Stimulated activated CD4-positive, alpha-beta T cell treated with anti-CD3 and anti-CD28 coated beads, TNF-alpha, amount 100 ng/mL, for 48 hours (primary cell): ENCODE measurements at regions not wholly inside any gene's neighbourhood (a gene's known extent, or its start where the extent isn't known, plus 50 kb on each side); places are given as distances from the start of the nearest gene placed in this dataset.
"Not testable (repeated sequence)": the region's sequence is repeated elsewhere in the genome, so short reads cannot be mapped to it uniquely, and the experiment has no call there.

ENCODE experiments used
- DNase-seq, 3 donors: peaks; one replicate each; pipeline ENCODE4 v3.0.0-alpha.2; 2020; ENCODE audit warnings: low read depth in 3 of 3

DNA sequence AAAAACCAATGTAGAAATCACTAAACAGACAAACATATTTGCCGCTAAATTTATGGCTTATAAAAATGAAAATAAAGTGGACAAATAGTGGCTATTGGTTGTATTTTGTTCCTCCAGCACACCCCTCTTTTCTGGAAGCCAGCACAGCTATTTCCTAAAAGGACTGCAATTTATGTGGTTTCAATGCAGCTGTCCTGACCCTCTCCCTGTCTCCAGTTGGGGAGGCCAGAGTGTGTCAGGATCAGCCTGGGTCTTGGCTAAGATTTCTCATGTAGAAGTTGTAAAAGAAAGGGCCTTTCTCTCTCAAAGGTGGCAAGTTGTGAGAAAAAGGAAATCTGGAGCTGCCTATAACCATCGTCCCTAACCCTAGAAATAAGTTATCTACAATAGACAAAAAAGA, 165.6 kb downstream of the ALDH8A1 start:
- DNase-seq: no peak

DNA sequence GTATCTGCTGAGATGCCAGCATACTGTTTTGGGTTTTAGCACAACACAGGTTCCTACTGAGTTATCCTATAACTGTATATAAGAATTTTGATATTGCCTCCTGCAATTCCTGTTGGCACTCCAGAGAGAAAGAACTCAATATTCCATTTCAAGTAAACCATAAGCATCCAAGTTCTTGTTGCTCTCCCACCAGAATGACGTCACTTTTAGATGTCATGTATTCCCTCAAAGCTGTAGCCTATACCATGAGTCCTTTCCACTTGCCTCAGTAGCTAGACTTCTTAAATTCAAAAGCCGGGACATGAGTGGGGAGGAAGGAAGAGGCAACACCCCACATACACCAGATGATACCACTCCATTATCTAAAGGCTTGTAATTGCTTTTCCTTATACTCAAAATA, 171.5 kb downstream of the ALDH8A1 start:
- no peak for DNase-seq

DNA sequence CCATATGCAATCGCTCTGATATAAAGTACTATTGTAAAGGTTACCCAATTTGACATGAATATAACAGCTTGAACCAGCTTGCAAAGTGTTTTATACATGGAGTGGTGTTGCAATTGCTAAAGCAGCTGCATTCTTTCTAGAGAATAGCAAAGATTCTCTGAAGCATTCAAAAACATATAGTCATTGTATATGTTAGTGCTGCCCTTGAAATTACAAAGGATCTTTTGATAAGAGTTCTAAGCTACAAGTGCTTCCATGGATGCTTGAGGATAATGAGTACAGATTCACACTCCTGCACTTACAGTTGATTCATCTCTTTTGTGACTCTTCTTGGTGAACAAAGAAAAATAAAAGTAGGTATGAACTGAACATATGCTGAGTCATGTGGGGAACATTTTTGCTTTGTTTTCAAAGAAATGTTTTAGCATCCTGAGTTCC, 175.7 kb downstream of the ALDH8A1 start:
- DNase-seq: no peak

DNA sequence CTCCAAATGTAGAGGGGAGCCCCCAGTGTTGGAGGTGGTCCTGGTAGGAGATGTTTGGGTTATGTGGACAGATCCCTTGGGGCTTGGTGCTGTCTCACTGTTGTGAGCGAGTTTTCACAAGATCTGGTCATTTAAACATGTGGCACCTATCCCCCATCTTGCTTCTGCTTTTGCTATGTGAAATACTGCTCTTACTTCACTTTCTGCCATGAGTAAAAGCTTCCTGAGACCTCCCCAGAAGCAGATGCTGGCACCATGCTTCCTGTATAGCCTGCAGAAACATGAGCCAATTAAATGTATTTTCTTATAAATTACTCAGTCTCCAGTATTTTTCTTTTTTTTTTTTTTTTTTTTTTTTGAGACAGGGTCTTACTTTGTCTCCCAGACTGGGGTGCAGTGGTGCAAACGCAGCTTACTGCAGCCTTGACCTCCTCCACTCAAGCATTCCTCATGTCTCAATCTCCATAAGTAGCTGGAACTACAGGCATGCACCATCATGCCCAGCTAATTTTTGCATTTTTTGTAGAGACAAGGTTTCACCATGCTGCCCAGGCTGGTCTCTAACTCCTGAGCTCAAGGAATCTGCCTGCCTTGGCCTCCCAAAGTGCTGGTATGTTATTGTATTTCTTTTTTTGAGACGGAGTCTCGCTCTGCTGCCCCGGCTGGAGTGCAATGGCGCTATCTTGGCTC, 177.1 kb downstream of the ALDH8A1 start:
- DNase-seq: no peak

DNA sequence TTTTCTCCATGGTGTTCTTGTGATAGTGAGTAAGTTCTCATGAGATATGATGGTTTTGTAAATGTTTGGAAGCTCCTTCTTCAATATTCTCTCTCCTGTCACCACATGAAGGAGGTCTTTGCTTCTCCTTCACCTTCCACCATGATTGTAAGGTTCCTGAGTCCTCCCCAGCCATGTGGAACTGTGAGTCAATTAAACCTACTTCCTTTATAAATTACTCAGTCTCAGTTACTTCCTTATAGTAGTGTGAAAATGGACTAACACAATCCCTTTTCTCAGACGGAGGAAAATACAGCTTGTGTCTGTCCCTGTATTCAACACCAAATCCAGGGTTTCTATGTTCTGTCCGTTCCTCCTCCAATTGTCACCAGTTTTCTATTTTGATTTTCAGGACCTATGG, 181.0 kb downstream of the ALDH8A1 start:
- no peak for DNase-seq

DNA sequence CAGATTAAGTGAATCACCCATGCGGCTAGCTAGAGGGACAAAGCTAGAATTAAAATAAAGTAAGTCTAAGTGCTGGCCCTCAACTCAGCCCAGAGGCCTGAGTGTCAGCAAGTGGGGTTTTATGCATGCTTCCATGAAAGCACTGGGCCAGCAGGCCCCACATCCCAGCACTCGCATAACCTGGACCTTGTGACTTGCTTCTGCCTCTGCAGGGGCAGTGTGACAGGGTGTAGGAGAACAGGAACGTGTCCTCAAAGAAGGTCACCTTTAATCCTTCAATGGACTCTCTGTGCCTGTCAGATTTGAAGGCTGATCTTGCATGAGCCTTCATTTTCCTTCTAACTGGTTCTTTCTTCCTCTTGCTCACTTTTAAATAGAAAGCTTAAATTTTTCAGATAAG, 183.4 kb downstream of the ALDH8A1 start:
- DNase-seq: no peak

DNA sequence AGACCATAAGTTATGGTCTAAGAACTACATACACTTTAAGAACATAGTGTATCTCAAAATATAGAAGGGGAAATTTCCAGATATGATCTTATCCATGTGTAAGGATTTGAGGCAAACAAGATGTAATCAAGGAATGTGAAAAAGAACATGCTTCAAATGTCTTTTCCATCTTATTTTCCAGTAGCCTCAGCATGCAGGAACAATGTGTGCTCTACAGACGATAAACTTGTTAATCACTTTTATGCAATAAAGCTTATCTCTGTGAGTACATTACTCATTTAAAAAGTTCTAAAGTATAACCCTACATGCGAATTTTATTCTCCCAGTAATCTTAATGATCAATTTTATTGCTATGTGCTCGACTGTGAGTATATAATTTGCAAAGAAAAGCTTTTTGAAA, 185.2 kb downstream of the ALDH8A1 start:
- no peak for DNase-seq

DNA sequence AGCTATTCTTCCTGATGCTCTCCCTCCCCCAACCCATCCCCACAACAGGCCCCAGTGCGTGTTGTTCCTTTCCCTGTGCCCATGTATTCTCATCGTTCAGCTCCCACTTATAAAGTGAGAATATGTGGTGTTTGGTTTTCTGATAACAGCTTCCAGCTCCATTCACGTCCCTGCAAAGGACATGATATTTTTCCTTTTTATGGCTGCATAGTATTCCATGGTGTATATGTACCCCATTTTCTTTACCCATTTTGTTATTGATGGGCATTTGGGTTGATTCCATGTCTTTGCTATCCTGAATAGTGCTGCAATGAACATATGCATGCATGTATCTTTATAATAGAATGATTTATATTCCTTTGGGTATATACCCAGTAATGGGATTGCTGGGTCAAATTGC, 186.3 kb downstream of the ALDH8A1 start:
- DNase-seq: not testable (repeated sequence)

DNA sequence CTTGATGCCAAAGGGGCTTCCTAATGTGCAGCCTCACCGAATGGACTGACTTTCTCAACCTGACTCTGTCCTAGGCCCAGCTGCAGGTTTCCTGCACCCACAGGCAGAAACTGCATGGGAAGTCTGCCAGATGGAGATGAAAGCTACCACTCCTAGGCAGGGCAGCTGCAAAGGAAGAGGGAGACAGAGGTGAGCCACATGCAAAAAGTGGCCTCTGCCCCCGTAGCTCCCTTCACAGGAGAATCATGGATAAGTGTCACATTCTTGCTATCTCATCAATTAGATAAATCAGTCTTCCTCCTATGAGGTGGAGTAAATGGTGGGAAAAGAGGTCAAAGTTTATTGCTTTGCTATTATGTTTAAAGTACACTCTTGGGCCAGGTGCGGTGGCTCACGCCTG, 191.3 kb downstream of the ALDH8A1 start:
- DNase-seq: no peak

DNA sequence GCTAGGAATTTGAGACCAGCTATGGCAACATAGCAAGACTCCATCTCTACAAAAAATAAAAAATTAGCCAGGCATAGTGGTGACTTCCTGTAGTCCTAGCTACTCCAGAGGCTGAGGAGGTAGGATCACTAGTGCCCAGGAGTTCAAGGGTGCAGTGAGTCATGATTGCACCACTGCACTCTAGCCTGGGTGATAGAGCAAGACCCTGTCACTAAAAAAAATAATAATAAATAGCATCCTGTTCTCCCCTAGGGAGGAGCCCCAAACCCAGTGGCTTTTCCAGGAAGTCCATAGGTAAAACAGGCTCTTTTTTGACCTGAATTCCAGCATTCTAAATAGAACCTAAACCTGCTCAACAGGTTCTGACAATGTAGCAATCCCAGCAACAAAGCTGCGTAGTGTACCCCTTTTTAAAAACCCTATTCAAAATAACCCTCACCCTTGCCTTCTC, 192.0 kb downstream of the ALDH8A1 start:
- no peak for DNase-seq

DNA sequence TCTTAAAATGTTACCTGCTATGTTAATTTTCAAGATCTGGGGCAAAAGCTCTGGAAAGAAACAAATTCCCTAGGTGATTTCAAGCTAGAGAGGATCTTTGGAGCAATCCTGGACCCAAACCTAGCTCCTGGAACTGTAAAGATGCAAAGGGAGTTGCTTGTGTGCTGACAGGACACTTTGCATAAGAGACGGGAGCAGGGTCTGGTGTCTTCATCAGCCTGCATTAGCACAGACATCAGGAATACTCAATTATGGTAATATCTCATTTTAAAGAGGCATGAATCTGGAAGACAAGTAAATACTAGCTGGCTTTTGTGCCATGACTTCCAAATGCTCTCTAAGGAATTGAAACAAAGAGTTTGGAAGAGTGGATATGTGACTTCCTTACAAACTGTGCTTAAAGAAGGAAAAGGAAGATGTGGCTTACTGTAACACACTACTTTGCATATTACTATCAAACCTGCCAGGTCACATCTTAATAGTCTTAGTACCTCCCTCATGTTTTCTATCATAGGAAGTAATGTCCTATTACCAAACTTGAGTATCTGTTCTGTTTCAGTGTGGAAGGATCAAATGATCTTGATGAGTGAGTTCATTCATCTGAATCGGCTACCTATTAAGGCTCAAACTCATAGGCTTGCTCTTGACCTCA, 193.4 kb downstream of the ALDH8A1 start:
- DNase-seq: no peak

DNA sequence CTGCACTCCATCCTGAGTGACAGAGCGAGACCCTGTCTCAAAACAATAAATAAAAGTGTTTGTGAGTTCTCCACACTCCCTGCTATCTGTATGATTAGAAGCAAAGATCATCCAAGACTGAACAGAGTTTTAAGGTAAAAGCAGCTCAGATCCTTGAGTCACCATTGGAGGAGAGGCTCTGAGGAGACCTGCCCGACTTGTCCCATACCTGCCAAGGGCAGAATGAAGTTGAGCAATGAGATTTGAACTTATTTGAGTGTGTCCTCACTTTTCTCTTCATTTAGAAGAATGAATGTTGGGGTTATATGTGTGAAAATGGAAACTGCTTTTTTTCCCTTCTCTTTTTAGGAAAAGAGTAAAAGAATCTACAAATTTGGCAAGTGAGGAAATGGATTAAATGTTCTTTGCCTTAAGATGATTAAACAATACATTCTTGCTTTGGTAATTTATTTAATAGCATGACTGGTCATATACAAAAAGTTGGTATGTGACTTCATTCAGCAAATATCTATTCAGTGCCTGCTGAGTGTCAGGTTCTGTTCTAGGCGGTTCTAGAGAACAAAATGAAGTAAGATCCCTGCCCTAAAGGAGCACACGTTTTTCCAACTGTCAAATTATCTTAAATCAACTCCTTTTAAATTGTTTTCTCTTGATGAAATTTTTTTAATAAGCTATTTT, 195.7 kb downstream of the ALDH8A1 start:
- no peak for DNase-seq

DNA sequence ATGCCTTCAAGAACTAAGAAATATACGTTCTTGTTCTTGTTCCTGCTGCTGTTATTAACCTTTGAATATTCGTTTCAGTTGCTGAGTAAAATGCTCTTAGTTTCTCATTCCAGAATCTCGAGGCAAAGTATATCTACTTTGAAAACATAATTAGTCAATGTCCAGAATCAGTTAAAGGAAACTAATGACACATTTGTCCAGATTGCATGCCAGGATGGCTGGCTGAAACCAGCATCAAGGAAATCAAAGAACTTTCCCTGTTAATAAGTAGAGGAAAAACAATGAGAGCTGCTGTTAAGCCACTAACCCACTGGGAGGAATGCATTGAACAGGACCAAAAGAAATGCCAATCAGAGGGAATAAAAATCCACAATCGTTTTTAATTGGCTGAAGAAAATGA, 196.9 kb downstream of the ALDH8A1 start:
- no peak for DNase-seq

DNA sequence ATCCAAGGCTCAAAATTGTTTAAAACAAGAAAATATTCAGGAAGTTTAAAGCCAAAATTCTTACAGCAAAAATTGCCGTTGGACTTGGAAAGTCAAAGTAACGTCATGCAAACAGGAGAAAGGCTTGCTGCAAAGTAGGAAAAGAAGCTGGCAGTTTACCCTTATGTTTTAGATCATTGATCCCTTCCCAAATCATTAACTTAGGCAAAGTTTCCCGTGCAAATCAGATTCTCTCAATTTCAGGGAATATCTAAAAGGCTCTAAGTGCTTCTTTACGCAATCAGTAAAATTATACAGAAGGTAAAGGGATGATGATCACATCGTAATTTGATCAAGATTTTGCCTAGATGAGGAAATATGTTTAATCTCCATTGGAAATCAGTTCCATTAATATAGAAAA, 197.5 kb downstream of the ALDH8A1 start:
- no peak for DNase-seq

DNA sequence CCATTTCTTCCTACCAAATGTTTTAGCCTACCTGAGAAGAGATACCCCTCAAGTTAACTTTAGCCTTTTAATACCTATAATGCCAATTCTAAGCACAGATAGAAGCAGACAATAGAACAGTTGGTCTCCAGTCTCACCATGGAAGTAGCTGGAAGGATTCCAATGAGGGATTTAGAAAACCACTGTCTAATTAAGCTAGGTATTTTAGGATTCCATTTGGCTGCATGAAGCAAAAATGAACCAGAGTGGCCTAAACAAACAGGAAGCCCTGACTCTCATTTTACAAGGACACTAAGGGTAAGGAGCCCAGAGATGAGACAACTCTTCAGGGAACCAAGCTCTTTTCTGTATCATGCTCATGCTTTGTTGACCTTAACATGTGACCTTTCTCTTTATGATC, 199.2 kb downstream of the ALDH8A1 start:
- DNase-seq: no peak

DNA sequence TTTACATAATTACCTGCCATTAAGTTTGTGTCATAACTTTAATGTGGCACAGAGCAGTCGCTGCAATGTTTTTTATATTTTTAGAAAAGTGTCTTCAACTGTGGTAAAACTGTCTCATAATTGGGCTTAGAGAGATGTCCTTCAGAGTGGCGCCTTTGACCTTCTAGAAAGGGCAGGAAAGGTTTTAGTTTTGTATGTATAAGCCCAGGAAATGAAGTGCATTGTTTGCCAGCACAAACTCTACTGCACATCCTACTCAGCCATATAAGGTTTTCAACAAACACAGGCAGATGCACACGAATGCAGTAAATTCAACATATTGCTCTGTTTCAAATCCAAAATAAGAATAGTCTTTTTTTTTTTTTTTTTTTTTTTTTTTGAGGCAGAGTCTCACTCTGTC, 201.4 kb downstream of the ALDH8A1 start:
- no peak for DNase-seq

DNA sequence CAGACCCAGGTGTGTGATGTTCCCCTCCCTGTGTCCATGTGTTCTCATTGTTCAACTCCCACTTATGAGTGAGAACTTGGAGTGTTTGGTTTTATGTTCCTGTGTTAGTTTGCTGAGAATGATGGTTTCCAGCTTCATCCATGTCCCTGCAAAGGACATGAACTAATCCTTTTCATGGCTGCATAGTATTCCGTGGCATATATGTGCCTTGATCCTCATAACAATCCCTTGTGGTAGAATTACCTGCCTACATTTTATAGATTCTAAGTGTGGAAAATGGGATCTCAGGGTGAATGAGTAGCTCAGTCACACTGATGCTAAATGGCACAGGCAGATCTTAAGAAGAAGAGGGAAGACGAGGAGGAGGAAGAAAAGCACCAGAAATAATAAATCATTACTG, 202.7 kb downstream of the ALDH8A1 start:
- not testable (repeated sequence) for DNase-seq

DNA sequence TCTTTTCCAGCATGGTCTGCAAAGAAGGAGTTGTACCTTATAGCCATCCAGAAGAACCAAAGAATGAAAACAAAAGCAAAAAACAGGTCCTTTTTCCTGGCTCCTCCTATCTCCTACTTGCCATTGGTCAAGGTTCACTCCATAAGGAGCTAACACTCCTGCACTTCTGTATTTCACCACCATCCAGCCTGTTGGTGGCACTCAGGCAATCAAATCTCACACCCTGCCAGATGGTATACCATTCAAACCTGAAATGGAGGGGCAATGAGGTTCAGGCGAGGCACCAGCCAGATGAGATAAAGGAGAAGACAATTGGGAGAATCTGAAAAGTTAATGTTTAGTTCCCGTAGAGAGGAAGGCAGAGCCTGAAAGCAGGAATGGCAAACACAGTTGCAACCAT, 203.8 kb downstream of the ALDH8A1 start:
- no peak for DNase-seq

DNA sequence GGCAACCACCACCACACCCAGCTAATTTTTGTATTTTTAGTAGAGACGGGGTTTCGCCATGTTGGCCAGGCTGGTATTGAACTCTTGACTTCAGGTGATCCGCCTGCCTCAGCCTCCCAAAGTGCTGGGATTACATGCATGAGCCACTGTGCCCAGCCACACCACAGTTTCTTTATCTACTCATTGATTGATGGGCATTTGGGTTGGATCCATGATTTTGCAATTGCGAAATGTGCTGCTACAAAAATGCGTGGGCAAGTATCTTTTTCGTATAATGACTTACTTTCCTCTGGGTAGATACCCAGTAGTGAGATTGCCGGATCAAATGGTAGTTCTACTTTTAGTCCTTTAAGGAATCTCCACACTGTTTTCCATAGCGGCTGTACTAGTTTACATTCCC, 204.7 kb downstream of the ALDH8A1 start:
- DNase-seq: not testable (repeated sequence)

DNA sequence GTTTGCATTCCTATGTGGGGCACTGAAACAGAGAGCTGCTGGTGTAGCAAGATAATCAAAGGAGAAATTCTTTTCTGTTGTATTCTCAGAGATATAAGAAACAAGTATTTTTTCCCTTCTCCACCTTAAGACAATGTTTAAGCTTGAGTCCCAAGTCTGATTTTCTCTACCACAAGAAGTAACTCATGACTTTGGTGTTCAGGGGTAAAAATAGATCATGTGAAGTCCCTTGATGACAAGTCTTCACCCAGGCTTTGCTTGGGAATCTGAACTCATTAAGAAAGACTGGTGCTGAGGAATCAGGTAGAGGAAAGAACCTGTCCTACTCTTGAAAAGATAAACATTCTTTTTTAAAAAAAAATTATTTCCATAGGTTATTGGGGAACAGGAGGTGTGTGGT, 205.6 kb downstream of the ALDH8A1 start:
- DNase-seq: no peak

DNA sequence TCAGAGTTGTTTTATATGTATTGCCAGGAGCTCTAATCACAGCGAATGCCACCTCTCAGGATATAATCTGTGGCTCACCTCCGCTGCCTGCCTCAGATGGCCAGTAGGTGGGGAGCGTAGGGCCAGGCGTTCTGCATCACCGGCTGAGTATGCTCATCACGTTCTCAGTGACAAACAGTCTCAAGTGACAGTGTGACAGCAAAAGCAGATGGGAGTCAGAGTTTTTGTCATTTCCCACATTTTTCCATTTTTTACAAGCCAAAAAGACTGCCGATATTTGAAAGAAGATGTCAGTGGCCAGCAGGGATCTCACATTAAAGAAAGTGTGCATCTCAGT, 208.7 kb downstream of the ALDH8A1 start:
- no peak for DNase-seq

DNA sequence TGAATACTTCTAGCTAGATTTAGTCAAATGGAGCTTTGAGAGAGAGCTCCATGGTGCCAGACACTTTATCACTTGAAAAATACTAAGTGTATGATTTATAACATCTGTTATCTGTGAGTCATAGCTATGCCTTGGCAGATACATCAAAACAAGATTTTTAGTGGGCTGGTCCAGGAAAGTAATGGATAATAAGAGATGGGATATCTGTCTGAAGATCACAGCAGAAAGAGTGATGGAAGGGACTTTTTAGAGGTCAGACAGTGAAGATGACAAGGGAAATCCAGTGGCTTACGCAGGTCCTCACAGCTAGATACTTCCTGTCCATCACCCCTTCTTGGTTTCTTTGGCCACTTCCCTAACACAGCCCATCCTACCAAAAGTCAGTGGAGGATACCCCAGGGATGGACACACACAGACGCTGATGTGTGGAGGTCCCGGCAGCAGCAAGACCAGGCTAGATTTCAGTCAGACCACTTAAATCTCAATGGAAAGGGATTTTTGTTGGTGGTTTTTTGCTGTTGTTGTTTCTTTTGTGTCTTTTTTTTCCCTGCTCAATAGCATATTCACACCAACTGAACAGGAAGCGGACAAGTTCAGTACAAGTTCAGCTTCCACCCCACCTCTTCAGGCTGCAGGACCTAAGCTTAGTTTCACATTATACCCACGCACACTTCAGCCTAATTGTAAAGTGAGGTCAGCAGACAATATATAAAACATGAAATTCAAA, 209.3 kb downstream of the ALDH8A1 start:
- DNase-seq: no peak

DNA sequence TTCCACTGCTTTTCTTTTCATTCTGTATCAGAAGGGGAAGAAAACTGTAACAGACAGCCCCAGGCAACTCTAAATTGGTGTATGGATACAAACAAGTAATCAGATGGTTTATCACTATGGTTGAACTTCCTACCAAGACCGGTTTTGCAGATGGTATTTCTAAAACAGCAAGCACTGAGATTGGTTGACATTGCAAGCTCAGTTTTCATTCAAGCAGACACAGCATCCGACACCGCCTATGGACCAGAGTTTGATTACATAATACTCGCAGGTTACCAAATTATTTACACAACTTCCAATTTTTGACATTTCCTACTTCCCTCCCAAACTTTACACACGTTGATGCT, 209.9 kb downstream of the ALDH8A1 start:
- DNase-seq: no peak
